ENCODE measurements at regions not wholly inside any gene's neighbourhood (a gene's known extent, or its start where the extent isn't known, plus 50 kb on each side); places are given as distances from the start of the nearest gene placed in this dataset.

DNA sequence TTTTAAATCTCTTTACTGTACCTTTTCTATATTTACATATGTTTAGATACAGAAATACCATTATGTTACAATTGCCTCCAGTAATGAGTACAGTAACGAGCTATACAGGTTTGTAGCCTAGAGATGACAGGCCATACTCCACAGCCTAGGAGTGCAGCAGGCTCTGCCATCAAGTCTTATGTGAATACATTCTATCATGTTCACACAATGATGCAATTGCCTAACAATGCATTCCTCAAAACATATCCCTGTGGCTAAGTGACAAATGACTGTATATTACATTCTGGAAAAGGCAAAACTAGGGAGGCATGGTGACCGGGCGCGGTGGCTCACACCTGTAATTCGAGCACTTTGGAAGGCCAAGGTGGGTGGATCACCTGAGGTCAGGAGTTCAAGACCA, 192.4 kb upstream of the IGF1R start:
- no peak for DNase-seq (ENCODE audit: low read depth)

DNA sequence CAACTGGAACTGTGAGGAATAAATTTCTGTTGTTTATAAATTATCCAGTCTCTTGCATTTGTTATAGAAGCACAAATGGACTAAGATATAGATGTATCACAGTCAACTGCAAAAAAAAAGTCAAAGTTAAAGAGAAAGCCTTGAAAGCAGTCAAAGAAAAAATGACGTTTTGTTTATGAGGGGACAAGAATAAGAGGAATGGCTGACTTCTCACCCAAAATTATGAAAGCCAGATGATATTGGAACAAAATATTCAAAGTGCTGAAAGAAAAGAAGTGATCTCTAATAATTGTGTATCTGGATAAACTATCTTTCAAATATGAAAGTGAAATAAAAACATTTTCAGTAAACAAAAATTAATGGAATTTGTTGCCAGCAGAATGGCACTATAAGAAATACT, 171.8 kb upstream of the IGF1R start:
- no peak for DNase-seq (ENCODE audit: low read depth)

DNA sequence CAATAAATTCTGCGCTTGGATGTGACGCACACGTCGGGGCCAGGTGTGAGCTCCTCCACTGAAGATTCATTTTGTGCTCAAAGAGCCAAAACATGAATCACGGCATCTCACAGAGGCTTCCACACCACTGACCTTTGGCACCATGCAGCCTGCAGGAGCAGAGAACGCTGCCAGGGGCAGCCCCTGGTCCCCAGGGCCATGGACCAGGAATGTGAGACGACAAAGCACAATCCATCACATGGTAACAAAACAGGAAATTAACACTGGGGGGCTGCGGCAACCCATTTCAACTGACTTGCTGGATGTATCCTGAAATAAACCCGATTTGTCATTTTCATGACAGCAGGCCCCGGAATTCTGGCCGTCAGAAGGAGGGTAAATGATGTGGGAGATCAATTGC, 167.5 kb upstream of the IGF1R start:
- DNase-seq (ENCODE audit: low read depth), result no peak

- DNase-seq (ENCODE audit: low read depth), result no peak
Measured at GRCh38 chr15:98483575-98484130, 164.7 kb upstream of the IGF1R start.

DNA sequence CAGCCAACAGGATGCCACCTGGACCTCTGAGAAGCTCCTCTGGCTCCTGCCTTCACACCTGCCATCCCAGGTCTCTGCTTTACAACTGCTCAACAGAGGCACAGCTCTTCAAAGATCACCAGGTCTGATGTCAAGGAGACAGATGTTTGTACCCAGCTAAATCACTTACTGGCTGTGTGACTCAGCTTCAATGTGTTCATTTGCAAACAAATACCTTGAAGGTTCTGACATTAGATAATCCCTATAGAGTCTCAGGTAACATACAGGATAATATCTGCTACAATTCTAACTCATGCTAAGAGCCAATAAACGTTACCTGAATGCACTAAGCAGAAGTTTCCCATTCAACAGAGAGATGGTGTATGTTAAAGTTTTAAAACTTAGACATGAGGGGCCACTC, 163.4 kb upstream of the IGF1R start:
- DNase-seq (ENCODE audit: low read depth), result no peak

- no peak for DNase-seq (ENCODE audit: low read depth)
Measured at GRCh38 chr15:98485451-98485850, 162.9 kb upstream of the IGF1R start.

- no peak for DNase-seq (ENCODE audit: low read depth)
Measured at GRCh38 chr15:98493966-98494511, 154.3 kb upstream of the IGF1R start.

DNA sequence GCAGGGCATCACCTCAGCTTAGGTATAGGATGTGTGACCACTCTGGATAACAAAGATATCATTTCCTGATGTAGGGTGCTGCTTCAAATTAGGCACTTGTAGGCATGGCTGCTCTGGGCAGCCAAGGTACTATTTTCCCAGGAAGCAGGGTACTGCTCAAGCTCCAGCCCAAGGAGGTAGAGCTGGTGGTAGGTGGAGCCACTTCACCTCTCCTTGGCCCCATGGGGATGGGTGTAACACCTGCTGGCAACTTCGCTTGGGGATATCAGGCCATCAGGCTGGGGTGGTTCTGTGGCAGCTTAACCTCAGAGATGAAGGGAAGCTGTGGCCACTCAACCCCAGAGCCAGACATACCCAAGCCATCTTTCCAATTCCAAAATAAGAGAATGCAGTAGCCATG, 147.1 kb upstream of the IGF1R start:
- no peak for DNase-seq (ENCODE audit: low read depth)

DNA sequence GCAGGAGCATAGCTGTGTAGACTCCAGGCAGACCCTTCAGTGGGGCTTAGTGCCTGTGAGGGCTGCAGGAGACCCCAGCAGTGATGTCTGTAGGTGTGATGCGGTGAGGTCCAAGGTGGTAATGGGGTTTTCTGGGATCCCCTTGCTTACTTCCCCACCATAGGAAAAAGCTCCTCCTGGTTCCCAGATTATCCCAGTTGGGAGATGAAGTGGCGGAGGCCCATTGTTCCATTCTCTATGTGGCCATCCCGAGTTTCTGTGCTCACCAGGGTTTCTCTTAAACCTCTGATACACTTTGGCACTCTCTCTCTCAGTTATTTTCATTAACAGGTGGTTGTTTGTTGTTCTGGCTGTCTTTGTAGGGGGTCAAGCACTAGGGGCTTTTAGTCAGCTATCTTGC, 146.7 kb upstream of the IGF1R start:
- DNase-seq (ENCODE audit: low read depth), result no peak

- no peak for DNase-seq (ENCODE audit: low read depth)
Measured at GRCh38 chr15:98503970-98504369, 144.4 kb upstream of the IGF1R start.

GRCh38 chr15:98504998-98505397, 143.3 kb upstream of the IGF1R start:
- DNase-seq (ENCODE audit: low read depth), result no peak

GRCh38 chr15:98505611-98506031, 142.7 kb upstream of the IGF1R start:
- DNase-seq (ENCODE audit: low read depth), result no peak

DNA sequence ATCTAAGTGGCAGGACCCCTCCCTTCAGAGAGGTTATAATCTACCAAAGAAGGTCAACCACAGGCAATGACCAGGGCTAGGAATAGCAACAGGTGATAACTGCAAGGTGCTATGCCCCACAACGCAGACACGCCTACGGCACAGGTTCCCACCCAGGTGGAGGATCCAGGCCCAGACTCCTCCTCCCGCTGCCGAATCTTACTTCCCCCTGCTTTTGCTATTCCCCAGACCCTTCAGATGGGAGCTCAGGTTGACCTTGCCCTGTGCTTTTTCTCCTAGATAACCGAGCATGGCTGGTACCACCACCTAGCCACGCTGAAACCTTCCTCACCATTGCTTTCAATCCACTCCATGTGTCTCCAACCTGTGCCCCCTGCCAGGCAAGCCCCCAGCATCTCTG, 142.2 kb upstream of the IGF1R start:
- no peak for DNase-seq (ENCODE audit: low read depth)

DNA sequence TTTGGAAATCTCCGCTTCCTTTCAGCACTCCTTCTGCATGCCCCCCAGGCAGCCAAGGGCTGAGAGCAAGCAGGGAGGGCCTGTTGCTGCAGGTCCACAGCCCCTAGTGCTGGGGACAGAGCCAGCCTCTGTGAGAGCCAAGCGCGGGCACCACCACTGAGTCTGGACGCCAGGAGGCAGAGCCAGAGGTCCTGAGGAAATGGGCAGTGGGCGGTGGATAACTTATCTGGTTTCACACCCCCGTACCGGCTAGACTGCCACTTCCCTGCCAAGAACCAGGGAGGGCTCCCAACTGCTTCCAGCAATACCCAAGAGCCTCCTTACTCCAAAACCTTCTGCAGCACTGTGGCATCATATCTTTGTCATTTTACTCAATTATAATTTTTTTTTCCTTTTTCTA, 141.6 kb upstream of the IGF1R start:
- no peak for DNase-seq (ENCODE audit: low read depth)

DNA sequence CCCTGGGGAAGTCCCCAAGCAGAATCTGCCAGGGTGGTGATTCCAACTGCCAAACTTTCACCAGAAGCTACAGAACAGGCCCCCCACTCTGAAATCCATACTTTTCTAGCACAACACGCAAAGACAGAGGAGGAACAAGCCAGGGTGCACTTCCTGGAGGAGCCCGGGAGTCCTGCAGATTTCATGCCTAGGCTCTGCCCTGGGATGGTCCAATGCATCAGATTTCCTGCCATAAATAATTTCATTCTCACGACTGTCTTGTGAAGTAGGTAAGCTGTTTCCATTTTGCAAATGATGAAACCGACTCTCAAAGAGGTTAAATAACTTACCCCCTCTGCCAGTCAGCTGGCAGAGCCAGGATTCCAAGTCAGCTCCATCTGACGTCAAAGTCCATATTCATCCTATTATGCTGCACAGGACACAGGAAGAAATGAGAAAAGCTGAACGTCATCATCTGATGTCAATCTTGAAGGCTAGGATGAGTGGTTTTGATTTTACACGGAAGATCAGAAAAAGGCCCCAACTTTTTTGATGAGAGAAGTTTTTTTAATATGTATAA, 134.8 kb upstream of the IGF1R start:
- no peak for DNase-seq (ENCODE audit: low read depth)

- DNase-seq (ENCODE audit: low read depth), result no peak
Measured at GRCh38 chr15:98514034-98514622, 134.2 kb upstream of the IGF1R start.

DNA sequence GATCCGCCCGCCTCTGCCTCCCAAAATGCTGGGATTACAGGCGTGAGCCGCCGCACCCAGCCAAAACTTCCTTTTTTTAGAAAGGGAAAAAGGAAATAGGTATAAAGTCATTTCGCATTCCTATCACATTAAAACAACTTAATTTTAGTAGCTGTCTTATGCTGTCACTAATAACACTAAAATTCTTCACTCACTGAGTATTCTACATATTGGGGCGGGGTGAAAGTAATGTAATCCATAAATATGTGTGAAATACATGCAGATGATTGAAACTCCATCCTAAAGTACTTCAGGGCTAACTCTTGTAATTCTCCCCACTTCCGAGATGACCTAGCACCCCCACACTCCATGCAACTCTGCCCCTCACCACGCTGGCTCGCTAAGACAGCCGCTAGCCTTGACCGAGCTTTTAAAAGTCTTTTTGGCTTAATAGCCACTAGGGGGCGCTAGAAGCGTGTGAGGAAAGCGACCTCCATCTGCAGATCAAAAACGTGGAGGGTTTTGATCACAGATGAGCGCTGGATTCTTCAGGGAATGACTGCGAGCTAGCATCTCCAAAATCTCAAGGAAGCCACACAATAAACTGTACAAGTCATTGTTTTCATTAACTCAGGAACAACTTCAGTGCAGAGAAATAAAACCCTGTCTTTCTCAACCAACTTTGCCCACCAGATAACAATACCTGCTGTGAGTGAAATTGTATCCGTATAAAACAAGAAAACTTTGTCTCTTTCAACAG, 129.3 kb upstream of the IGF1R start:
- DNase-seq (ENCODE audit: low read depth), result peak; percentile 10

- no peak for DNase-seq (ENCODE audit: low read depth)
Measured at GRCh38 chr15:98519767-98520550, 128.4 kb upstream of the IGF1R start.

- DNase-seq (ENCODE audit: low read depth), result no peak
Measured at GRCh38 chr15:98522127-98522526, 126.2 kb upstream of the IGF1R start.

DNA sequence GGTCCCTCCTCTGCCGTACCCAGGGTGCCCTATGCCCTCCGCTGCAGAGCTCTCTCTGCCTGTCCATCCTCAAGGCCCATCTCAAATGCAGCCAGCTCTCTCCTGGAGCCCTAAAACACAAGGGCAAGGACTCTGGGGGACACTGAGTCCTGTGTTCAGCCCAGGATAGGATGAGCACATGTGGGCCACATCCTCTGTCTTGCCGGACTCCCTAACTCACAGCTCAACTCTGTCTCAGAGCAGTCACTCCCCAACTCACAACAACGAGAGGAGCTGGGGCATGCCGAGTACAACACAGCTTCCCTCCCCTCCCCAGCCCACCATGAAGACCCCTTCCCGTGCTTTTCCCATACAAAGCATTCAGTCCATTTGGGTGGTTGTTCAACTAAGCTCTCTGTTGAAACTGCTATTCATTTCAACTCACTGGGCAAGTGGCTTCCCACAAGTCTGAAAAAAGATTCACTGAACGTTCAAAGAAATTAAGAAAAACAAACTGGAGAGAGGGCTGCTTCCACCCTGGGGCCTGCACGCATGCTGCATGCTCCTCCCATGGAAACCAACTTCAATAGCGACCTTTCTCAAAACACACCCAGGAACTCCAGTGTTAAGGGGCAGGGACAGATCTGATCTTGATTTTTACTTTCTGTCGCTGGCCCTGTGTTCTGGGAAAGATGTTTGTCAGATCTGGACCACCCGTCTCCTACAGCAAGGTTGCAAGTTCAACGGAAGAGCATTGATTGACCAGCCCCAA, 124.3 kb upstream of the IGF1R start:
- no peak for DNase-seq (ENCODE audit: low read depth)

DNA sequence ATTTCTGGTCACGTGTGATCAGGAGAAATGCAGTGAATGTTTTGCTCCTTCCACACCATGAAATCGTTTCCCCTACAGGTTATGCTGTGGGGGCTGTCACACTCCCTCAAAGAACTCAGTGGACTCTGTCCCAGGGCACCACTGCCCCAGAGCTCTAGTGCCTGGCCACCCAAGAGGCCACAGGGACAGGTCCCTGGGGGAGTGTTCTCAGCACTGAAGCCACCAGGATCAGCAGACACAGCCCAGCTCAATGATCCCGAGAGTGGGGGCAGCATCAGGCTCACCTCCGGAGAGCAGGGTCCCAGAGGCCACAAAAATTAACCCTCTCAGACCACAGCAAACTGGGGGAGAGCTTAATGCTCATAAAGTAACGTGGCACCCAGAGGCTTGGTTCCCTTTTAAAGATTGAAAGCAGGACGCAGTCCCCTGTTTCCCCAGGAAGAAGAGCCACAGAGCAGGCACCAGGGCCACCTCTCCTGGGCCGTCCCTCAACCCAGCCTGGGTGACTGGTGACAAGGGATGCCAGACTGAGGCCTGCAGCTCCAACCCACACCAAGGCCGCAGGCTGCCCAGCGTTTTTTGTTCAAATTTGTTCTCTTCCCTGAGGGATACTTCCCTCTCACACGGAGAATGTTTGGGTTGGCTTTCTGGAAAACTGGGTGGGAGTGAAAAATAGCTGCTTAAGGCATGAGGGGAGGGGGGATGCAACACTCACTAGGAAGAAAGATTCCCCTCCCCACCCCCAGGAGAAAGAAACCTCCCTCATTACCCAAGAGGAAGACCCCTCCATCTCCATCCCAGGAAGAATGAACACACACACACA, 123.3 kb upstream of the IGF1R start:
- no peak for DNase-seq (ENCODE audit: low read depth)
